Gastrocnemius medialis (tissue), 4 donors: ENCODE measurements at regions not wholly inside any gene's neighbourhood (a gene's known extent, or its start where the extent isn't known, plus 50 kb on each side); places are given as distances from the start of the nearest gene placed in this dataset.

Experiments
- ATAC-seq, 2 donors: fragments of 150-250 bp; one replicate each; pipeline ENCODE4 v1.9.1; 2016
- DNase-seq, 2 donors: peaks; one replicate each; pipeline ENCODE4 v3.0.0-alpha.2; 2019
- H3K27ac ChIP-seq, 4 donors: fragments of 200-600 bp; sonication (generic); 1 replicate in 1 of 4; 2 replicates in 3 of 4; pipeline ENCODE4 v1.5.1; 2016 to 2018; ENCODE audit warnings: mild to moderate bottlenecking in 2 of 4, moderate library complexity in 1 of 4
- H3K27me3 ChIP-seq, 3 donors: fragments of 200-600 bp; sonication (generic) in 2 of 3; 1 replicate in 1 of 3; 2 replicates in 2 of 3; pipeline versions ENCODE4 v1.5.1 to v1.6.0; 2016 to 2019; ENCODE audit warnings: mild to moderate bottlenecking in 1 of 3, moderate library complexity in 1 of 3
- H3K36me3 ChIP-seq, 2 donors: fragments of 200-600 bp; sonication (generic) in 1 of 2; one replicate each; pipeline ENCODE4 v1.5.1; 2017 to 2018
- H3K4me1 ChIP-seq, 2 donors: fragments of 200-600 bp; sonication (generic) in 1 of 2; one replicate each; pipeline ENCODE4 v1.5.1; 2016 to 2017; ENCODE audit warnings: mild to moderate bottlenecking in 2 of 2
- H3K4me3 ChIP-seq, 4 donors: fragments of 200-600 bp; sonication (generic) in 3 of 4; 1 replicate in 1 of 4; 2 replicates in 3 of 4; pipeline ENCODE4 v1.5.1; 2016 to 2019; ENCODE audit warnings: mild to moderate bottlenecking in 2 of 4
- H3K9me3 ChIP-seq, 3 donors: fragments of 200-600 bp; sonication (generic) in 2 of 3; 1 replicate in 1 of 3; 2 replicates in 2 of 3; pipeline ENCODE4 v1.5.1; 2016 to 2019
- POLR2A ChIP-seq, 2 donors: fragments of 450-650 bp; IDR thresholded peaks; one replicate each; pipeline ENCODE4 v1.6.1; 2017; ENCODE audit warnings: antibody characterized with exemption in 2 of 2, mild to moderate bottlenecking in 2 of 2, moderate library complexity in 2 of 2
- in situ Hi-C, 4 donors: fragments of 200-750 bp; cut with MboI; loops; one replicate each; pipeline versions ENCODE4 v1.15.0 to v1.8.0; 2017; ENCODE audit warnings: low sequenced_read_pairs in 4 of 4
- intact Hi-C: fragments of 100-400 bp; cut with DNase I; formaldehyde crosslinking; loops from one replicate; pipeline ENCODE4 v1.15.1; 2023; ENCODE audit warnings: low total_unique reads
- TF ChIP-seq, protein P1 (sequence below), 5 experiments: fragments of 450-650 bp in 3 of 5; fragments of 200-600 bp in 2 of 5; sonication (generic) in 2 of 5; IDR thresholded peaks in 4 of 5; conservative IDR thresholded peaks in 1 of 5; 1 replicate in 4 of 5; 2 replicates in 1 of 5; pipeline ENCODE4 v1.5.1; 2016 to 2019; ENCODE audit warnings: antibody characterized with exemption in 5 of 5, mild to moderate bottlenecking in 3 of 5, moderate library complexity in 3 of 5

- DNase-seq (no peak), ATAC-seq (no peak)
- TF ChIP-seq POLR2A (IDR thresholded peaks at IDR 0.05) = no peak
- TF ChIP-seq, protein P1, sequence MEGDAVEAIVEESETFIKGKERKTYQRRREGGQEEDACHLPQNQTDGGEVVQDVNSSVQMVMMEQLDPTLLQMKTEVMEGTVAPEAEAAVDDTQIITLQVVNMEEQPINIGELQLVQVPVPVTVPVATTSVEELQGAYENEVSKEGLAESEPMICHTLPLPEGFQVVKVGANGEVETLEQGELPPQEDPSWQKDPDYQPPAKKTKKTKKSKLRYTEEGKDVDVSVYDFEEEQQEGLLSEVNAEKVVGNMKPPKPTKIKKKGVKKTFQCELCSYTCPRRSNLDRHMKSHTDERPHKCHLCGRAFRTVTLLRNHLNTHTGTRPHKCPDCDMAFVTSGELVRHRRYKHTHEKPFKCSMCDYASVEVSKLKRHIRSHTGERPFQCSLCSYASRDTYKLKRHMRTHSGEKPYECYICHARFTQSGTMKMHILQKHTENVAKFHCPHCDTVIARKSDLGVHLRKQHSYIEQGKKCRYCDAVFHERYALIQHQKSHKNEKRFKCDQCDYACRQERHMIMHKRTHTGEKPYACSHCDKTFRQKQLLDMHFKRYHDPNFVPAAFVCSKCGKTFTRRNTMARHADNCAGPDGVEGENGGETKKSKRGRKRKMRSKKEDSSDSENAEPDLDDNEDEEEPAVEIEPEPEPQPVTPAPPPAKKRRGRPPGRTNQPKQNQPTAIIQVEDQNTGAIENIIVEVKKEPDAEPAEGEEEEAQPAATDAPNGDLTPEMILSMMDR (IDR thresholded peaks at IDR 0.05 in 4 of 5, conservative IDR thresholded peaks at IDR 0.05 in 1 of 5) = no peak
- H3K27ac ChIP-seq = no peak overlapping the region
- H3K27me3 ChIP-seq = no peaks in the 10 kb centered on the region
- no peaks in the 10 kb centered on the region for H3K36me3 ChIP-seq
- no peak overlapping the region for H3K4me3 ChIP-seq
- no peaks in the 10 kb centered on the region for H3K4me1 ChIP-seq
- in situ Hi-C loops = no loop called here
- H3K9me3 ChIP-seq = no peaks in the 10 kb centered on the region
- intact Hi-C loops = no loop called here
Measured at GRCh38 chr11:39462506-39462905, 1996.9 kb downstream of the LRRC4C start.

DNA sequence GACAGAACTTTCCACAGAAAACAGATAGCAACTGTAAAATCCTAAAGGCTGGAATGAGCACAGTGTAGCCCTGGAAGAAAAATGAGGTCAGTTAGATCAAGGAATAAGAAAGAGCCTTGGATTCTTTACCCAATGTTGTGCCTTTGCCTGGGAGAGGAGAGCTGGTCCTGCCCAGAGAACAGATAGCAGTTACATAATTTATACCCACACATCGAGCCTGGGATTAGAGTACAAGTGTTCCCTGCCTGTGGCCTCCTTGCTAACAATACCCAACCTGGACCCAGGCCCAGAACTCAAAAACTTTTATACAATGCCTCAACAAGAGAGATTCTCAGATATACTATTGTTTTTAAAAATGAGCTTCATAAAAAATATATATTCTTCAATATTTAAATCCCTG lies 1998.4 kb downstream of the LRRC4C start:
- Histone ChIP-seq H3K4me3 (no peak overlapping the region), H3K36me3 (no peaks in the 10 kb centered on the region), H3K9me3 (no peaks in the 10 kb centered on the region), H3K4me1 (no peaks in the 10 kb centered on the region), H3K27ac (no peak overlapping the region), H3K27me3 (no peaks in the 10 kb centered on the region)
- DNase-seq = no peak
- intact Hi-C loops (no loop called here), in situ Hi-C loops (no loop called here)
- TF ChIP-seq POLR2A (IDR thresholded peaks at IDR 0.05) = no peak
- TF ChIP-seq, protein P1 (IDR thresholded peaks at IDR 0.05 in 4 of 5, conservative IDR thresholded peaks at IDR 0.05 in 1 of 5) = no peak
- no peak for ATAC-seq

DNA sequence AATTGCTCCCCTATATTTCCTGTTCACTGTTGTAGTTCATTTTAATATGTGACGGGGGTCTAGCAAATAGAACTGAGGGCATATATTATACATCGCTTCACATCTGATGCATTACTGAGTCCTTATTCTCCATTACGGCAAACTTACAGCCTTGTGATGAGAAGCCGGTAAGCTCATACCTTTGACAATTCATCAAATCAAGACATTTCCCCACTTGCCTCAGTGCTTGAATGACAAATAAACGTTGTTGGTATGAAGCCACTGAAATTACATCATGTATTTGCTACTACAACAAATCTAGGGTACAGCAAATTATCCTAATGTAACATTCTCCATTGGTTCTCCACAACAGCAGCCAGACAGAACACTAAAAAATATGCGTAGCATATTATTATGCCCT lies 1999.8 kb downstream of the LRRC4C start:
- no peaks in the 10 kb centered on the region for H3K4me1 ChIP-seq
- H3K36me3 ChIP-seq = no peaks in the 10 kb centered on the region
- no peaks in the 10 kb centered on the region for H3K9me3 ChIP-seq
- DNase-seq = no peak
- H3K27me3 ChIP-seq = no peaks in the 10 kb centered on the region
- TF ChIP-seq, protein P1 (IDR thresholded peaks at IDR 0.05 in 4 of 5, conservative IDR thresholded peaks at IDR 0.05 in 1 of 5) = no peak
- TF ChIP-seq POLR2A (IDR thresholded peaks at IDR 0.05) = no peak
- in situ Hi-C loops = no loop called here
- H3K4me3 ChIP-seq = no peak overlapping the region
- ATAC-seq = no peak
- intact Hi-C loops = loop anchor here (10.0 kb wide), 1 partner anchor 295 kb away; no protein-coding TSS in a partner anchor
- H3K27ac ChIP-seq = no peak overlapping the region

- ATAC-seq (no peak), DNase-seq (no peak)
- no peaks in the 10 kb centered on the region for H3K4me1 ChIP-seq
- no peaks in the 10 kb centered on the region for H3K27me3 ChIP-seq
- no peaks in the 10 kb centered on the region for H3K9me3 ChIP-seq
- in situ Hi-C loops (no loop called here), intact Hi-C loops (loop anchor here (10.0 kb wide), 1 partner anchor 294 kb away; no protein-coding TSS in a partner anchor)
- no peak overlapping the region for H3K27ac ChIP-seq
- H3K36me3 ChIP-seq = no peaks in the 10 kb centered on the region
- TF ChIP-seq, protein P1 (IDR thresholded peaks at IDR 0.05 in 4 of 5, conservative IDR thresholded peaks at IDR 0.05 in 1 of 5) = no peak
- TF ChIP-seq POLR2A (IDR thresholded peaks at IDR 0.05) = no peak
- no peak overlapping the region for H3K4me3 ChIP-seq
Measured at GRCh38 chr11:39458481-39458880, 2001.0 kb downstream of the LRRC4C start.

GRCh38 chr11:39443424-39444022 lies 2015.9 kb downstream of the LRRC4C start:
- Histone ChIP-seq H3K4me1 (no peaks in the 10 kb centered on the region), H3K27ac (no peak overlapping the region), H3K4me3 (no peak overlapping the region), H3K36me3 (no peaks in the 10 kb centered on the region), H3K27me3 (no peaks in the 10 kb centered on the region), H3K9me3 (no peaks in the 10 kb centered on the region)
- intact Hi-C loops (no loop called here), in situ Hi-C loops (no loop called here)
- TF ChIP-seq POLR2A (IDR thresholded peaks at IDR 0.05) = no peak
- TF ChIP-seq, protein P1 (IDR thresholded peaks at IDR 0.05 in 4 of 5, conservative IDR thresholded peaks at IDR 0.05 in 1 of 5) = no peak
- no peak for DNase-seq
- no peak for ATAC-seq
